Stimulated activated naive CD8-positive, alpha-beta T cell treated with anti-CD3 and anti-CD28 coated beads, Interleukin-15, Interleukin-2, amounts not matched to agents 100 ng/mL and 50 ng/mL, for 24 hours (primary cell): ENCODE measurements at regions not wholly inside any gene's neighbourhood (a gene's known extent, or its start where the extent isn't known, plus 50 kb on each side); places are given as distances from the start of the nearest gene placed in this dataset.

Source experiments
- H3K27ac Mint-ChIP-seq: one replicate; pipeline ENCODE4 v1.8.0; 2021; ENCODE audit warnings: mild to moderate bottlenecking, mixed read lengths
- H3K27me3 Mint-ChIP-seq: one replicate; pipeline ENCODE4 v1.8.0; 2021; ENCODE audit warnings: mixed read lengths
- H3K36me3 Mint-ChIP-seq: one replicate; pipeline ENCODE4 v1.8.0; 2021; ENCODE audit warnings: low read depth, mixed read lengths
- H3K4me1 Mint-ChIP-seq: one replicate; pipeline ENCODE4 v1.8.0; 2021; ENCODE audit warnings: low read depth, mixed read lengths
- H3K4me3 Mint-ChIP-seq: one replicate; pipeline ENCODE4 v1.8.0; 2021; ENCODE audit warnings: mild to moderate bottlenecking, mixed read lengths
- H3K9me3 Mint-ChIP-seq: one replicate; pipeline ENCODE4 v1.8.0; 2021; ENCODE audit warnings: mixed read lengths

DNA sequence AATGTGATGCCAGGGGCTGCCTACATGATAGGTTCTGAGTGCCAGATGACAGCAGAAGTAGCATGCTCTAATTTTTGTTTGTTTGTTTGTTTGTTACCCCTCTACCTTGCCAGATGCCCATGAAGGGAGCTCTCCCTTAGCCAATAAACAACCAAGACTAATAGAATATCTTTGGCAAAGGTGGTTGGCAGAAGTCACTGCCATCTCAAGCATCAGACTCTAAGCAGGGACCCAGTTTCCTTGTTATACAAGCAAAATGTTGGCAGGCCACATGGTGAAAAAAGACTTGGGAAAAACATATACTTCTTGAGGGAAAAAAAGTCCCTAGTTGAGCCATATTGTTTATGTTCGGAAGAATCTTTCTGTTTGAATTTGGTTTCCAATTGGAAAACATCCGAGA, 609.0 kb upstream of the CFAP20DC start:
- Mint-ChIP-seq H3K4me3 (no peak overlapping the region), H3K4me1 (no peaks in the 10 kb centered on the region), H3K27me3 (no peaks in the 10 kb centered on the region), H3K27ac (no peak overlapping the region), H3K36me3 (no peaks in the 10 kb centered on the region), H3K9me3 (no peaks in the 10 kb centered on the region)

GRCh38 chr3:59658274-59658673, 608.4 kb upstream of the CFAP20DC start:
- Mint-ChIP-seq H3K27me3 (no peaks in the 10 kb centered on the region), H3K36me3 (no peaks in the 10 kb centered on the region), H3K4me3 (no peak overlapping the region), H3K9me3 (no peaks in the 10 kb centered on the region), H3K27ac (no peak overlapping the region), H3K4me1 (no peaks in the 10 kb centered on the region)

- Mint-ChIP-seq H3K4me1 (no peaks in the 10 kb centered on the region), H3K27ac (no peak overlapping the region), H3K9me3 (peaks cover 13% of the 10 kb centered on the region), H3K36me3 (no peaks in the 10 kb centered on the region), H3K4me3 (no peak overlapping the region), H3K27me3 (no peaks in the 10 kb centered on the region)
Measured at GRCh38 chr3:59655418-59656015, 605.7 kb upstream of the CFAP20DC start.

DNA sequence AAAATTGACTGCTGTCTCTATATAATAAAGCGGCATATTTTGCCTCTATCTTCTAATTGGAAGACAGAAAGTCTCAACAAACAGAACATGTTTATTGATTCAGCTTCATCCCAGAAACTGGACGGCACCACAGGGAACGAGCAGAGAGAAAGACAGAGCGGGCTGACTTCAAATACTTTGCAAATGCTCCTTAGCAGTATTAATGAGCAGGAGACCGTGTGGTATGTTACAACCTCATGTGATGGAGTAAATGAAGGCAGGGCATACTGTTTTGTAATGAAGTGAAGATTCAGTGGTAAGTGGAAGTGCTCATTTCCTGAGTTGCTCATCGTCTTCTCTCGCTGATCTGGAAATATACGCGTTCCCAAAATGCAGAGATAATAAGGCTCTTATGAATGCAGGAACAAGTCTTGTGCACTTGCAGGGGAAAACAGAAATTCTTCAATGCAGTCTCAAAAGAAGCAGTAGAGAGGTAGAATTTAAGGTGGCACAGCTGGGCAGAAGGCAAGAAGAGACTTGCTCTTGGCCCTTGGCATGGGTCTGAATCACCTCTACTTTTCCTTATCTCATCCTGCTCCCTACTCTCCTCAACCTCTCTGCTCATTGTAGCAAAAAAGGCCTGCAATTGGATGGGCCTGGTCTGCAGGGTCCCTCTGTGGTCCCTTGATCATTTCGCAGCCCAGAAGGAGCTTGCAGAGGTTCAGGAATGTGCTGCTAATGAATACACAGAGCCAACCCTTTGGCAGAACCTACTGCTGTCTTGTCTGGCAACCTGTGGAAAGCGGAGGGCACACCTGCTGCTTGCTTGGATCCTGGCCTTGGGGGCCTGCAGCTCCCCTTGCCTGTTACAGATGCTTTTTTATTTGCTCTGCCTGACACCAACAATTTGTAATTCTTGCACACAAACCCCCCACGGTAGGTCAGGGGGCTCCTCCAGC, 604.9 kb upstream of the CFAP20DC start:
- no peaks in the 10 kb centered on the region for H3K27me3 Mint-ChIP-seq
- H3K36me3 Mint-ChIP-seq, result no peaks in the 10 kb centered on the region
- peaks cover 18% of the 10 kb centered on the region for H3K9me3 Mint-ChIP-seq
- no peaks in the 10 kb centered on the region for H3K4me1 Mint-ChIP-seq
- H3K4me3 Mint-ChIP-seq, result no peak overlapping the region
- no peak overlapping the region for H3K27ac Mint-ChIP-seq

- H3K27ac Mint-ChIP-seq, result no peak overlapping the region
- H3K4me3 Mint-ChIP-seq, result no peak overlapping the region
- no peaks in the 10 kb centered on the region for H3K36me3 Mint-ChIP-seq
- H3K9me3 Mint-ChIP-seq, result peaks cover 24% of the 10 kb centered on the region
- H3K27me3 Mint-ChIP-seq, result no peaks in the 10 kb centered on the region
- H3K4me1 Mint-ChIP-seq, result no peaks in the 10 kb centered on the region
Measured at GRCh38 chr3:59654123-59654479, 604.3 kb upstream of the CFAP20DC start.

GRCh38 chr3:59653405-59654122, 603.7 kb upstream of the CFAP20DC start:
- no peak overlapping the region for H3K27ac Mint-ChIP-seq
- no peaks in the 10 kb centered on the region for H3K27me3 Mint-ChIP-seq
- no peaks in the 10 kb centered on the region for H3K4me1 Mint-ChIP-seq
- no peaks in the 10 kb centered on the region for H3K36me3 Mint-ChIP-seq
- H3K4me3 Mint-ChIP-seq, result no peak overlapping the region
- peaks cover 28% of the 10 kb centered on the region for H3K9me3 Mint-ChIP-seq

DNA sequence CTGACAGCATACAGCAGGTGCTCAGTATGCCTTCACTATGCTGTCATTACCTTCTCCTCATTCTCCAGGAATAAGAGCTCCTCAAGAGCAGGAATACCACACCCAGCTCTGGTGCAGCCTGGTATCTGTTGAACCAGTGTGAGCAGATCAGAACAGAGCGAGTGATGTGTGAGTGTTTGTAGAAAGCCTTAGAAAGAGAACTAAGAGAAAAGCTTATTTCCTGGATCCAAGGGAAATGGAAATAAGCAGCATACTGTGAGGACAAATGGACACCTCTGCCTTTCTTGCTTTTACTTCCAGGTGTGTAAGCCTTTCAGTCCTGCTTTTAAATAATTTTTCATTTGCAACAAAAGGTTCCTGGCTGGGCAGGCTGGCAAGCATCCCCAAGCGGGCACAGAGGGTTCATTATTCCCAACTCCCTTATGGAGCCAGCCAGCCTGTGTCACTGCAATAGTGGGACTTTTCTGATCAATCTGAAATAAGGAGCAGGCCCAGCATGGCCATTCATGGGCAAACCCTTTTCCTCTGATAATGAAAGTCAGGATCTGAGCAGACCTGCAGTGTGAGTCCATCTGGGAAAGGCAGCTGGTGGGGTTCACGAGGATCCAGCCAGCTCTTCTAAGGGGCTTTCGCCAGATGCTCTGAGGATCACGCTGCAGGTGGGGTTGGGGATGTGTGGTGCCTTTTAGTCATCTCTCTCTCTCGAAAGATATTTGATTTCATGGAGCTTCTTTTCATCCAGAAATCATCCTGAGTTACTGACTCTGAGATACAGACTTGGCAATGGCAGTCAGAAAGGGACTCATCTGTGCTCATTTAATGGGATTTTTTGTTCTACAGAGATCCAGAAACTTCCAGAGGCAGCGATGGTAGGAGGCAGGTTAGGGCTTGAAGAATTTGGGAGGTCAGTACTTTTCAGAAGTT, 594.9 kb upstream of the CFAP20DC start:
- no peaks in the 10 kb centered on the region for H3K36me3 Mint-ChIP-seq
- no peak overlapping the region for H3K27ac Mint-ChIP-seq
- no peaks in the 10 kb centered on the region for H3K4me1 Mint-ChIP-seq
- H3K9me3 Mint-ChIP-seq, result peaks cover 15% of the 10 kb centered on the region
- no peak overlapping the region for H3K4me3 Mint-ChIP-seq
- H3K27me3 Mint-ChIP-seq, result peaks cover 19% of the 10 kb centered on the region

GRCh38 chr3:59641169-59641899, 591.5 kb upstream of the CFAP20DC start:
- Mint-ChIP-seq H3K4me1 (no peaks in the 10 kb centered on the region), H3K9me3 (no peaks in the 10 kb centered on the region), H3K36me3 (no peaks in the 10 kb centered on the region), H3K27me3 (peaks cover 19% of the 10 kb centered on the region), H3K4me3 (no peak overlapping the region), H3K27ac (no peak overlapping the region)

DNA sequence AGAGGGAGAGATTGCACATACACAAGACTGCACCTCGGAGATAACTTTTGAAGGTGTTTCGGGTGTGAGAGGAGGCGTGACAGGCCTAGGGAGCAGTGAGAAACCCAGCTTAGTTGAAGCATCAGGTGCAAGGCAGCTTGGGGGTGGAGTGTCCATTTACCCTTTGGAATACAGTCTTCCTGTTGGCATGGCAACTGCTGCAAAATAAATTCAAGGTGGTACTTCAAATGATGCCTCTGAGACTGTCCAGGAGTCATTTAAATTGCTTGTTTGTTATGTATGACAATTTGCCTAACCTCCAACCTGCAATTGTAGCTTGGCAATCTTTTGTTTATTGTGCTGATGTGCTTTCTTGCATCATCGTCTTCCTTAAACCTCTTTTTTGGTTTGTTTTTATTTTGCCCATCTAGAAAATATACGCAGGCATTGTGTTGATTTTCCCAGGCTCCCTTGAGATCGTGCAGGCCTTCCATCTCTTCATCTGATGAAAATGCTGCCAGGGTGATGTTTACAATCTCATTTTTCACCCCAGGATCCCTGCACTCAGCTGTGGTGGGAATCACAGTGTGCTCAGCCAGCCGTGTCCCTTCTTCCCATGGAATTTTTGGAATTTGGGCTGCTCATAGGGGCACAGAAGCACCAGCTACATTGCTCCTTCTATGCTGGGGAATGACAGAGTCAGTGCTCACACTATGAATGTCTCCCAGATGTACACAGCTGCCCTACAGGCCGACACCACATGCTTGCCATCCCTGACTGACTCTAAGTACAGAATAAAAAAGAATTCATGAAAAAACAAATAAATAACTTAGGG, 583.1 kb upstream of the CFAP20DC start:
- H3K9me3 Mint-ChIP-seq, result no peaks in the 10 kb centered on the region
- H3K4me1 Mint-ChIP-seq, result no peaks in the 10 kb centered on the region

GRCh38 chr3:59631482-59631881, 581.7 kb upstream of the CFAP20DC start:
- Mint-ChIP-seq H3K9me3 (no peaks in the 10 kb centered on the region), H3K4me1 (no peaks in the 10 kb centered on the region), H3K27ac (no peak overlapping the region), H3K4me3 (no peak overlapping the region), H3K36me3 (no peaks in the 10 kb centered on the region), H3K27me3 (no peaks in the 10 kb centered on the region)

More for the DNA sequence above, 583.1 kb upstream of the CFAP20DC start:
- Mint-ChIP-seq H3K4me3 (no peak overlapping the region), H3K27me3 (no peaks in the 10 kb centered on the region), H3K27ac (no peak overlapping the region), H3K36me3 (no peaks in the 10 kb centered on the region)

GRCh38 chr3:59621037-59621436, 571.2 kb upstream of the CFAP20DC start:
- Mint-ChIP-seq H3K4me3 (no peak overlapping the region), H3K4me1 (no peaks in the 10 kb centered on the region), H3K36me3 (no peaks in the 10 kb centered on the region), H3K27ac (no peak overlapping the region), H3K9me3 (peaks cover 10% of the 10 kb centered on the region), H3K27me3 (no peaks in the 10 kb centered on the region)

GRCh38 chr3:59620325-59620724, 570.5 kb upstream of the CFAP20DC start:
- Mint-ChIP-seq H3K27ac (no peak overlapping the region), H3K4me1 (no peaks in the 10 kb centered on the region), H3K9me3 (peaks cover 10% of the 10 kb centered on the region), H3K36me3 (no peaks in the 10 kb centered on the region), H3K4me3 (no peak overlapping the region), H3K27me3 (no peaks in the 10 kb centered on the region)

DNA sequence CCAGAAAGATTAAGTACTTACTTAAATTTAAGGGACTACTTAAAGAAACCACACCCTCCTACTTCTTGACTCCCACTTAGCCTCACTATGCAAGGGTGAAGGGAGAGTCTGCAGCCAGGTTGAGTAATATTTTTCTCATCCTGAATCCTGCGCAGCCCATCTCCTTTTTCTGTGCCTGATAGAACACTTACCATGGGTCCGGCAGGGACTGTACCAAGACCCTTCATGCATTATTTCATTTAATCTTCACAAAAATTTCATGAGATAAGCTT, 562.6 kb upstream of the CFAP20DC start:
- no peak overlapping the region for H3K27ac Mint-ChIP-seq
- no peak overlapping the region for H3K4me3 Mint-ChIP-seq
- H3K36me3 Mint-ChIP-seq, result no peaks in the 10 kb centered on the region
- peaks cover 4% of the 10 kb centered on the region for H3K27me3 Mint-ChIP-seq
- H3K4me1 Mint-ChIP-seq, result no peaks in the 10 kb centered on the region
- H3K9me3 Mint-ChIP-seq, result peaks cover 7% of the 10 kb centered on the region
